ENCODE measurements at regions not wholly inside any gene's neighbourhood (a gene's known extent, or its start where the extent isn't known, plus 50 kb on each side); places are given as distances from the start of the nearest gene placed in this dataset.

DNA sequence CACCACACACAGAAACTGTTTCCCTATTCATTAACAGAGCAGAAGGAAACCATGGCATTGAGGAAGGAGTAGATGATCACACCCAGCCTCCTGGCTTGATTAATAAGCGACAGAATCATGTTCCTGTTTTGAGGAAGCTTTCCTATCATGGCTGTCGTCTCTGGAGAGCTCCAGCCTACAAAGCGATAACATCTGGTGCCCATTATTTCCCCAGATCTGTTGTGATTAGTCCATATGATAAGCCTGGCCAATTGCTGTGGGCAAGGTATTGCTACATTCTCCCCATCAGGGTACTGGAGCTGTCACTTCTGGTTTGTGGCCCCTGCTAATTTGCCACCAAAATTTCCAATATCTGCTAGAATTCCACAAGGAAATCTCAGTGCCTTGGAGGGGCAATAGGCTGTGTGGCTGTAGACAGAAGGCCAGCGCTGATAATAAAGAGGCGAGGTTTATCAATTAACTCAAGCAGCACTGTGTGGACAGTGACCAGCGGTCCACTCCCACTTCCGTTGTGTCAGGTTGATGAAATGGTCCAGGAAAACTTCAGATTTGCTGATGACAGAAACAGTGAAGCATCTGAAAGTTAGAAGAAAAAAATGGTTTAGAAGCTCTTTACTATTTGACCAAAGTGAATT, 66.4 kb downstream of the OLIG3 start:
- TF ChIP-seq POLR2A (IDR thresholded peaks at IDR 0.05) = no peak
- TF ChIP-seq, protein P1, sequence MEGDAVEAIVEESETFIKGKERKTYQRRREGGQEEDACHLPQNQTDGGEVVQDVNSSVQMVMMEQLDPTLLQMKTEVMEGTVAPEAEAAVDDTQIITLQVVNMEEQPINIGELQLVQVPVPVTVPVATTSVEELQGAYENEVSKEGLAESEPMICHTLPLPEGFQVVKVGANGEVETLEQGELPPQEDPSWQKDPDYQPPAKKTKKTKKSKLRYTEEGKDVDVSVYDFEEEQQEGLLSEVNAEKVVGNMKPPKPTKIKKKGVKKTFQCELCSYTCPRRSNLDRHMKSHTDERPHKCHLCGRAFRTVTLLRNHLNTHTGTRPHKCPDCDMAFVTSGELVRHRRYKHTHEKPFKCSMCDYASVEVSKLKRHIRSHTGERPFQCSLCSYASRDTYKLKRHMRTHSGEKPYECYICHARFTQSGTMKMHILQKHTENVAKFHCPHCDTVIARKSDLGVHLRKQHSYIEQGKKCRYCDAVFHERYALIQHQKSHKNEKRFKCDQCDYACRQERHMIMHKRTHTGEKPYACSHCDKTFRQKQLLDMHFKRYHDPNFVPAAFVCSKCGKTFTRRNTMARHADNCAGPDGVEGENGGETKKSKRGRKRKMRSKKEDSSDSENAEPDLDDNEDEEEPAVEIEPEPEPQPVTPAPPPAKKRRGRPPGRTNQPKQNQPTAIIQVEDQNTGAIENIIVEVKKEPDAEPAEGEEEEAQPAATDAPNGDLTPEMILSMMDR (IDR thresholded peaks at IDR 0.05) = no peak
